HG03280 (cell line): ENCODE measurements at regions not wholly inside any gene's neighbourhood (a gene's known extent, or its start where the extent isn't known, plus 50 kb on each side); places are given as distances from the start of the nearest gene placed in this dataset.

Experiments
- ATAC-seq: cut with Tn5 transposase; IDR thresholded peaks from one replicate; pipeline ENCODE4 v1.9.1; 2021; ENCODE audit warnings: mild to moderate bottlenecking, moderate library complexity; ENCODE audit not compliant: unreplicated experiment

GRCh38 chr12:85669911-85670310 is 166.3 kb downstream of the RASSF9 start:
- no peak for ATAC-seq

- no peak for ATAC-seq
Measured at GRCh38 chr12:85672436-85672835, 163.8 kb downstream of the RASSF9 start.

DNA sequence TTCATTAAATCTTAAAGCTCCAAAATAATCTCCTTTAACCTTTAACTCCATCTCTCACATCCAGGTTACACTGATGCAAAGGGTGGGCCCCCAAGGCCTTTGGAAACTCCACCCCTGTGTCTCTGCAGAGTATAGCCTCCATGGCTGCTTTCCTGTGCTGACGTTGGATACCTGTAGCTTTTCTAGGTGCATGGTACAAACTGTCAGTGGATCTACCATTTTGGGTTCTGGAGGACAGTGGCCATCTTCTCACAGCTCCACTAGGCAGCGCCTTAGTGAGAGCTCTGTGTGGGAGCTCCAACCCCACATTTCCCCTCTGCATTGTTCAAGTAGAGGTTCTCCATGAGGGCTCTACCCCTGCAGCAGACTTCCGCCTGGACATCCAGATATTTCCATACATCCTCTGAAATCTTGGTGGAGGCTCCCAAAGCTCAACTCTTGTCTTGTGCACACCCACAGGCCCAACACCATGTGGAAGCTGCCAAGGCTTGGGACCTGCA is 162.2 kb downstream of the RASSF9 start:
- no peak for ATAC-seq

GRCh38 chr12:85676816-85677749 is 159.1 kb downstream of the RASSF9 start:
- ATAC-seq, result no peak

DNA sequence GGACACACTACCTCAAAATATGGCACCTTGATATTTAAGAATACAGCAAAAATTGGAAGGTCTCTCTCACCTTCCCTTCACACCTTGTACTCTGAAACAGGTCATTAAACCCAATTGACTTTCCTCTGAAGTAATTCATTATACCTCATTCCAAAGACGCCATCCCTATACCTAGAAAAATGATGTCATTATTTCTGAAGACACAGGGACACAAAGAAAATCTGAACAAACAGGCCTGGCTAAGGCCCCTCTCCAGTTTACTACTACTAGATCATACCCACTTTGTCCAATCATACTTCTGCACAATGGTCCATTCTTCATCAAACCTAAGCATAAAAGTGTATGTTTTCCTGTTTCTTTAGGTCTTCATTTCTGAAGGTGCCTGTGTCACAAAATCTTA is 156.9 kb downstream of the RASSF9 start:
- ATAC-seq, result no peak

- no peak for ATAC-seq
Measured at GRCh38 chr12:85680881-85681280, 155.3 kb downstream of the RASSF9 start.

GRCh38 chr12:85681333-85681732 is 154.9 kb downstream of the RASSF9 start:
- no peak for ATAC-seq

- no peak for ATAC-seq
Measured at GRCh38 chr12:85683051-85683450, 153.2 kb downstream of the RASSF9 start.

DNA sequence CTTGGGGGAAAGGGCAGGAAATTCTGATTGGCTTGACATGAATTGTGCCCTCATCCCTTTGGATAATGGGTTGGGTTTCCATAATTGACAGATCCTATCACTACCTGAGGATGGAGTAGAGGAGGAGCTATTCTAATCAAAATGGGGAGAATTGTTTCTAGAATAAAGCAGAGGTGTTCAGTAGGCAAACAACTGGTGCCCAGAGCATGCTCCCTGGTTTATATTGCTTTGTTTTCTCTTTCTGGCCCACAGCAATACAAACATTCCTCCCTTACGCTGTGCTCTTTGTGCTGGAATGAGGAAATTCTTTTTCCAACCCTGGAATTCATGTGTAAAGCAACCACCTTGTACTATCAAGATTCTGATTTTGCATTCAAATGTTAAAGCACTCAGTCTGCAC is 147.4 kb downstream of the RASSF9 start:
- no peak for ATAC-seq

DNA sequence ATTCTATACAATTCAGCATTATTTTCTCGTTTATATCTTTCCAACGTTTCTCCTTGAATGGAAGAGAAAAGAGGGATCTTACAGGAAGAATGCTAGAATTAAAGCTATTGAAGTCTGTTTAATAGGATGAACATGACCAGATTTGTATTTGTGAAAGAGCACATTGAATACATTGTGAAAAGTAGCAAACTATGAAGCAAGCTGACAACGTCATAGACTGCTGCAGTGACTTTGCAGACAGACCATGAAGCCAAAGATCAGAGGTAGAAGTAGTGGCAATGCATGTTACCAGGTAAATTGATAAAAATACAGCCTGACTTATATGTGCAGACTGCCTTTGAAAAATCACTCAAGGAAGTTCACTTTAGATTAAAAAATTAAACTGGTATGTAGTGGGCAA is 146.1 kb downstream of the RASSF9 start:
- ATAC-seq, result no peak

DNA sequence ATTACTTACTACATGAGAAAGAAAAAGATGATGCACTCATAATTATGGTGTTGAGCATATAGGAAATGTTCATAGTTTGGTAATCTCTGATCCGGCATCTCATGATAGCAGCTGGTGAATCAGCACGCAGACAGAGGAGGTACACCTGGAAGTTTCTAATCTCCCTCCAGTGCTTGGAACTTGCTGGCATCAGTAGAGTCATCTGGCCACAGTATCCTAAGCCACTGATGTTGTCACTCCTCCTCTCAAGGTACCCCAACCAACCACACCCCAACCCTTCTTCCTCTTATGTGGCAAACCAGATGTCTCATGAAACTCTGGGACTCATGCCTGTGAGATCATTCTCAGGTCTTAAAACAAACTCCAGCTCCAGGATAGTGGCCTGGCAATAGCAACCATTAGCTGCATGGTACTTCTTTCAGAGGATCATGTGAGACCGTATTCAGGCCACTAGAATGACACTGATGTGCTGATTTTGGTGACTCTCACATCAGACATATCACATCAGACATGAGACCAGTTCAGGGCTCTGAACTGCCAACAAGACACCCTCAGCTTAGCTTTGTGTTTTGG is 143.0 kb downstream of the RASSF9 start:
- ATAC-seq, result no peak

- no peak for ATAC-seq
Measured at GRCh38 chr12:85695097-85695715, 141.0 kb downstream of the RASSF9 start.

- no peak for ATAC-seq
Measured at GRCh38 chr12:85697003-85697402, 139.2 kb downstream of the RASSF9 start.

GRCh38 chr12:85698937-85699336 is 137.3 kb downstream of the RASSF9 start:
- no peak for ATAC-seq

- no peak for ATAC-seq
Measured at GRCh38 chr12:85708775-85709174, 127.4 kb downstream of the RASSF9 start.

DNA sequence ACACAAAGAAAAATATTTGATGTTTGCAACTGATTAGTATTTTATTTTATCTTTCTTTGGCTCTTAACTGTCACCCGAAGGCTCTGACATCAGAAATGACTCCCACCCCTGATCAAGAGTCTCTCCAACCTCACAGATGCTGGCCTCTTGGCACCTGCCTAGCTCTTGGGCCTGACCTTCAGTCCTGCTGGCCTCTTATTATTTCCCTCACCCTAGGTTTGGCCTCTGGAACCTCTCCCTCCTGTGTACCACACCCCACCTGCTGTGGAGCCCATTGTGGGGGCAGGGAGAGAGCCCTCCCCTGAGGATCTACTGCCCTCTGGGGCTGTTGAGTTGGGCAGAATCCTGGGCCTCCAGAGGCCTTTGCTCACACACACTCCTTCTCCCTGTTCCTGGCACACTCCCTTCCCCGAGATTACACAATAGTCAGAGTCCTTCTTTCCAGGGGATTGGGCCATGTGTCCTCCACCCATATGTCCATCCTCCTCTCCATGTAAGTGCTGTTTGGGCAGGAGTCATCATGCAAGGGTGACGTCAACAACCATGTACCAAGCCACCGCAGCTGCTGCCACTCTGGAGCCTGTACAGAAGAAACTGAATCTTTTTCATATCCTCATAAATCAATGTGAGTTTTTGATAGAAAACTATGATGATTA is 124.3 kb downstream of the RASSF9 start:
- no peak for ATAC-seq

DNA sequence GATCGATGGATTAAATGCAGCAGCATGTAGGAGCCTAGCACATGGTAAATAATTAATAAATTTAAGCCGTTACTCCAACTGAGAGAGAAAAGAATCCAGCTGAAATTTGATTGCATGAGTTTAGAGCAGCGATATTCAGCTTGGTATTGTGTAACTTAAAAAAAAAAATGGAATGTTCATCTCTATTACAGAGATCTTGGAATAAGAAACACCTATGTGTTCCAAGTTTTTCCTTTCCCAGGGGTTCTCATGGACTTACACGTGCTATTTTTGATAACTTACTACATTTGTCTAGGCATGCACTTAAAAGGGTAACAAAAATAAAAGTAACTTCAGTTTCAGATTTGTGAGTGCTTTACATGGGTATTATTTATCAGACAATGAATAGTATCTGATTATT is 122.8 kb downstream of the RASSF9 start:
- no peak for ATAC-seq

DNA sequence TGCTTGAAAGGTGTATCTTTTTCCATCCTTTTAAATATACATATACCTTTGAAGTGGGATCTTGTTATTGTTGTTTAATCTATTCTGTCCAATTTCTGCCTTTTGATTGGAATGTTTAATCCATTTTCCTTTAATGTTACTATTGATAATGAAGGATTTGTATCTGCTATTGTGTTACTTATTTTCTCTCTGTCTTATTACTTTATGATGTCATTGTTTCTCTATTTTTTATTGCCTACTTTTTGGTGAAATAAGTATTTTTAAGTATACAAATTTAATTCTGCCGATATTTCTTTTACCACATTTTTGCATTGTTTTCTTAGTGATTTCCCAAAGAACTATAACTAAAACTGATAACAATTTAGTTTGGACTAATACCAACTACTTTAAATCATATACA is 121.8 kb downstream of the RASSF9 start:
- ATAC-seq, result no peak

DNA sequence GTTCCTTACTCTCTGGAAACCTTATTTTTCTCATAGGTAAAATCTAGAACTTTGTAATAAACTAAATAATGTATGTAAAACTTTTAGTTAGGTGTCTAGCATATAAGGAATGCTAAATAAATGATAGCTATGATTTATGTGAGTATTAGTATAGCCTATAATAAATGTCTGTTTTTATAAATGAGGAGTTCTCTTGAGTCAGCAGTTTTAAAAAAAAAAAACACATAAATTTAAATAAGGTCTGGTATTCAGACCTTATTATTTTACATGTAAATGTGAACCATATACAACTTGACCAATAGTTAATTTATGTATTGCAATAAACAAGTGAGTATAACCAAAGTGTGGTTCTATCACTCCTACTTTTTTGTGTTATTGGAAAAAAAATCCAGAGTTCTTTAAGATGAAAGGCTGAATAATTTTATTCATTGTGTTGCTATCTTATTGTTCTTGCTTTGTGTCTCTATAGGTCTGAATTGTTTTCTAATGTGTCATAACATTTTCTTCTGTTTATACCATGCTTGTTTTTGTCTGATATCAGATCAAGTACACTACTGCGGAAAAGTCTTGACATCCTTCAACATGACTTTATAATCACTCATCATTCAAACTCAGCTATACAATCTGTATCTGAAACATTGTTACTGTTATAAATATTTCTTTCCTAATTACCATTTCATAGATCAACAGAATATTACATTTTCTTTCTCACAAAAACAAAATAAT is 115.7 kb downstream of the RASSF9 start:
- ATAC-seq, result no peak

DNA sequence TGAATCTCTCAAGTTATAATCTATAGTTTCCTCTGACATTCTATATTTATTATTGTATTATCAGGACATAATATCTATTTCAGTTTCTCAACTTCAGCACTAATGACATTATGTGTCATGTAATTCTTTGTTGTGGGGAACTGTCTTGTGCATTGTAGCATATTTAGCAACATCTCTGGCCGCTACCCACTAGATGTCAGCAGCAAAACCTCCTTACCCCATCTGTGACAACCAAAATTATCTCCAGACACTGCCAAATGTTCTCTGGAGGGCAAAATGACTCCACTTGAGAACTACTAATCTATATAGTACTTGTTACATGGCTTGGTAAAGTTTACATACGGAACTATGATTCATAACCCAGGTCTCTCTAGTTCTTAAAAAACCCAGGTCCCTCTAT is 110.2 kb downstream of the RASSF9 start:
- ATAC-seq, result no peak
